Hepatocyte (in vitro differentiated cells): ENCODE measurements at regions not wholly inside any gene's neighbourhood (a gene's known extent, or its start where the extent isn't known, plus 50 kb on each side); places are given as distances from the start of the nearest gene placed in this dataset.

Experiments
- EZH2phosphoT487 ChIP-seq: fragments of 200-600 bp; sonication (generic); IDR thresholded peaks from one replicate; pipeline ENCODE4 v1.6.1; 2018; ENCODE audit warnings: antibody characterized with exemption, mild to moderate bottlenecking, low read depth, moderate library complexity; ENCODE audit not compliant: unreplicated experiment, severe bottlenecking
- TF ChIP-seq, protein P1 (sequence below): fragments of 200-600 bp; sonication (generic); IDR thresholded peaks from 2 replicates; pipeline ENCODE4 v1.5.1; 2016; ENCODE audit warnings: antibody characterized with exemption, mild to moderate bottlenecking; ENCODE audit not compliant: poor library complexity

DNA sequence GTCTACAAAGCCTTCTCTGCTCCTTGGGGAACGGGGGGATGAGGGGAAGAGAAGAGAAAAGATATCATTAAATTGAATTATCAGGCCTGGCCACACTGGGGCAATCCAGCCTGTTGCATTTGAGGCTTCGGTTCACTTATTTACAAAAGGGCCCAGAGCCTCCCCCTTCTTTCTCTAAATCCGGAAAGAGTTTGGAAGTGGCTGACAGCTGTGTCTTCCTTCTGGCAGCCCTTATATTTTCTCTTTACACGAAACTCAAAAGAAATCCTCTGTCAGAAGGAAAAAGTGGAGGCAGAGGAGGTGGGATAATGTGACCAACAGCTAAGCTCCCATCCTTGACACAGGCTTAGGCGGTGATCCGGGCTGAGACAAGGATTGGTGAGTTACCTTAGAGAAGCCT is 158.3 kb upstream of the TAPT1 start:
- TF ChIP-seq, protein P1, sequence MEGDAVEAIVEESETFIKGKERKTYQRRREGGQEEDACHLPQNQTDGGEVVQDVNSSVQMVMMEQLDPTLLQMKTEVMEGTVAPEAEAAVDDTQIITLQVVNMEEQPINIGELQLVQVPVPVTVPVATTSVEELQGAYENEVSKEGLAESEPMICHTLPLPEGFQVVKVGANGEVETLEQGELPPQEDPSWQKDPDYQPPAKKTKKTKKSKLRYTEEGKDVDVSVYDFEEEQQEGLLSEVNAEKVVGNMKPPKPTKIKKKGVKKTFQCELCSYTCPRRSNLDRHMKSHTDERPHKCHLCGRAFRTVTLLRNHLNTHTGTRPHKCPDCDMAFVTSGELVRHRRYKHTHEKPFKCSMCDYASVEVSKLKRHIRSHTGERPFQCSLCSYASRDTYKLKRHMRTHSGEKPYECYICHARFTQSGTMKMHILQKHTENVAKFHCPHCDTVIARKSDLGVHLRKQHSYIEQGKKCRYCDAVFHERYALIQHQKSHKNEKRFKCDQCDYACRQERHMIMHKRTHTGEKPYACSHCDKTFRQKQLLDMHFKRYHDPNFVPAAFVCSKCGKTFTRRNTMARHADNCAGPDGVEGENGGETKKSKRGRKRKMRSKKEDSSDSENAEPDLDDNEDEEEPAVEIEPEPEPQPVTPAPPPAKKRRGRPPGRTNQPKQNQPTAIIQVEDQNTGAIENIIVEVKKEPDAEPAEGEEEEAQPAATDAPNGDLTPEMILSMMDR, result no peak
- TF ChIP-seq EZH2phosphoT487, result no peak
